EL (cell line): ENCODE measurements at regions not wholly inside any gene's neighbourhood (a gene's known extent, or its start where the extent isn't known, plus 50 kb on each side); places are given as distances from the start of the nearest gene placed in this dataset.

ENCODE experiments used
- DNase-seq: peaks from one replicate; pipeline ENCODE4 v3.0.0-alpha.2; 2016

- DNase-seq, result no peak
Measured at GRCh38 chr10:36277459-36277858, 635.4 kb upstream of the FZD8 start.

DNA sequence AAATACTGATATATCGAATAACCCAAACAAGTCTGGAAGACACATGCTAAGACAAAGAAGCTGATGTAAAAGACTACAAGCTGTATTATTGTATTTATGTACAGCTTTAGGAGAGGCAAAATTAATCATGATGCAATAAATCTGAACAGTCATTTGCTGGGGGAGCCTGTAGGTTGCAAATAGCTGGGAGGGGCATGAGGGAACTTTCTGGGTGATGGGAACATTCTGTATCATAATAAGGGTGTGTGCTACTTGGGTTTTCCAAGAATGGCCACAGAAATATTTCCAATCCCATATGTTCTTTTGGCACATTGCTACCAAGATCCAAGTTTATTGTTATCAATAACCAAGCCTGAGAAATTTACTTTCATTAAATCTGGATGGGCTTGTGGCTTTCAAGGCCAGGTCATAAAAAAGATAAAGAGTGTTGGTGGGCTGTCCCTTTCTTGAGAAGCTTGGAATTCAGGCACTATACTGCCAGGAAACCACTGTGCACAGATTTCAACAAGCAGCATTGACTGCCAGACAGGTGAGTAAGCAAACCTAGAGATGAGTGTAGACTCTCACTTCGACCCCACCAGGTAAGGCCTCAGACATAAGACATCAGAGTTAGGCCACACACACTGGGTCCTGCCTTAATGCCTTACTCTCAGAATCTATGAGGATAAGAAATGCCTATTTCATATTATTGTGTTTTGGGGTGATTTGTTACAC lies 629.7 kb upstream of the FZD8 start:
- DNase-seq, result no peak

DNA sequence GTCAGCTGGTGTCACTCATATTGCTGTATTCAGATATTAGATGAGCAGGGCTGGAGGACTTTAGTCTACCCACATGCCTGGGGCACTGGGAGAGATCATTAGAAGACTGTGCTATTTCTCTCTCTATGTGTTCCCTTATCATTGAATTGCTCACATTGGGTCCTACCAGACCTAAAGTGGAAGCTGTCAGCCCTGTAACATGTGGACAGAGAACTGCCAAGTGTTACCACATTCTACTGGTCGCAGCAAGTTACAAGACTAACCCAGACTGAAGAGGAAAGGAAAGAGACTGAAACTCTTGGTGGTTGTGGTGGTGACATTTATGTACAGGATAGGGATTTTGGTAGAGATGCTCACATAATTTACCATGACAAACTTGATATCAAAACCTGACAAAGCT lies 627.1 kb upstream of the FZD8 start:
- DNase-seq, result no peak

DNA sequence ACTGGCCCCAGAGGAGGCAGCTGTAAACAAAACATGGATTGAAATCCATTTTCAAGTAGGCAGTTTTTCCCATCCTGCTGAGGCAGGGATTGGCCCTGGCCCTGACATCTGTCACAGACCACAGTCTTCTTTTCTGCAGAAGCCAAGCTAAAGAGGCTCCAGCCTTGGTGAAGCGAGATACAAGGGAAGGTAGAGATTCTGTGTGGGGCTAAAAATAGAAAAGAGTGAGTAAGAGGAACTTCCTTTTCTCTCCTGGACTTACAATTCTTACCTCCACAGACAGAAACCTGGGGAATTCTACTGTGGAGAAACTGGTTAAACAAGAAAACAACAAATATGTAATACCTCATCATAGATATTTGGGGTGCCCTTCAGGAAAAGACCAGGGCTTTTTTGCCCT lies 624.8 kb upstream of the FZD8 start:
- no peak for DNase-seq

- DNase-seq, result no peak
Measured at GRCh38 chr10:36265741-36266140, 623.6 kb upstream of the FZD8 start.

DNA sequence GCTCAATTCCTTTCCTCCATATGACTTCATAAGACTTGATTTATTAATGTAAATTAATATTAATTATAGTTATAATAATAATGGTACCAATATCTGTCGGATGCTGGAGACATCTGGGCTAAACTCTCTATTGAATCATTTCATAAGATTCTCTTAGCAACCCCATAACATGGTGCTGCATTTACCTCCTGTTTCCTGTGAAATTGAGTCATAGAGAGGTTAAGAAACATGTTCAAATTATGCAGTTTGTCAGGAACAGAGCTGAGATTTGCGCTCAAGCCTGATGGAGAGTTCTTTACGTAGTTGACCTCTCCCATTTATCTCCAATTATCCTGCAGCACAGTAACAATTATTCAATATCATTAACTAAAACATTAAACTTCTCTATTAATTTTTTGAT lies 621.8 kb upstream of the FZD8 start:
- DNase-seq, result no peak

- DNase-seq, result peak; percentile 3
Measured at GRCh38 chr10:36256948-36257356, 614.9 kb upstream of the FZD8 start.

DNA sequence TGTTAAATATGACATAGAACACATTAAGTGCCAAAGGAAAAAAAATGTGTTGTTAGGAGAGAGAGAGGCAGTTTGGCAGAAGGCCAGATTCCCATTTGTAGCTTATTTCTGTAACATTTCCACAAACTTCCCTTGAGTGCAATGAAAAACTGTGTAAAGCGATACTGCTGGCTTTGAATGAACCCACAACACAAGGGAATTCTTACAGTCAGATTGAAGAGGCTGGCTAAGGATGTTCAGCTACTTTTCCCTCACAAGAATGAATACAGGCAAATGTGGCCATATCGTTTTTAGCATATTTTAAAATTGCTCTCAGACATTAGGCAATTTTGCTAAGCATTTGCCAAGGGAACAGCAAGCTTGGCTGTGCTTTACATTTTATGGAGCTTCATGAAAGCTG lies 614.1 kb upstream of the FZD8 start:
- no peak for DNase-seq

DNA sequence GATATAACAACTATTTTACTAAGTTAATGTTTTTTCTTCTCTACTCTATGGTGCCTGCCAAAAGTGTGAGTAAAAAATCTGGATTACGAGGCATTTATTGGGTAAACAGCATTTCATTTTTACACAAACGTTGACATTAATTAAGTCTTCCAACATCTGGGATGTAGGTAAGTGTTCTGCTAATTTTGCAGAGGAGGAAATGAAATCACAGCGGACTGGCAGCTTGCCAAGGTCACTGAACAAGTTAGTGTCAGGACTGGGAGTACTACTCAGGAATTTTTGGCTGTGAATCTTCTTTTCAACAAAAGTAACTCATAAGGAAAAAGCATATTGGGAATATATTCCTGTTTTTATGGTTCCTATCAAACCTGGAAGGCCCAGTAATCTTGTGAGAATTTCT lies 612.1 kb upstream of the FZD8 start:
- peak; percentile 20 for DNase-seq

DNA sequence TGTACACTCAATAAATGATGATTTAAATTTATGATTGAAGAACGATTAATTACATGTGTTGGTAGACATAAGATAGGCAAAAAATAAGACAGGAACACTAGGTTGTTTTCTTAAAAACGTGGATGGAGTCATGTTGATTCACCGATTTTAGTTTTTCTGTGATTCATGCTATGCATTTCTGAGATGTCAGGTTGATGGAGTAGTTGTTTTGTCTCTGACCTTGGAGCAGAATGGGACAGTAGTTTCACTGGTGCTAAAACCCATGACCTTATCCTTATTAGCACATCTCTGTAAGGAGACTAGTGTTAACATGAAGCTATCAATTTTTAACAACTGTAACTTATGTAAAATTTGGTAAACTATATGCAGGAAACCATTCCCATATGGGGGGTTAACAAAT lies 611.6 kb upstream of the FZD8 start:
- no peak for DNase-seq

DNA sequence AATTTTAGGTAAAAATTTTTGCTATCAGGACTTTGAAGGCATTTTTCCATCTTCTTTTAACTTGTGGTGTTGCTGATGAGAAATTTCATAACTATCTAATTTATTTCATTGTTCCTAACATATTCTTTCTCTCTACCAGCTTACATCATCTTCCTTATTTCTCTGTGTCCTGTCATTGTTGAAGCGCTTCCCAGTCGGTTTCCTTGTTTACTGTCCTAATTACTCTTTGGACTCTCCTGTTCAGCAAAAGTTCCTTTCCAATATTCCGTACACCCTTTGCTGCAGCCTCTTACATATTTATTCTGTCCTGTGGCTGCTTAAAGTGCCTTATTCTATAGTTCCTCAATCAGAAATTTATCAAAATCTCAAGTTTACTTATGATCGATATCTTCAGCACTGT lies 609.0 kb upstream of the FZD8 start:
- no peak for DNase-seq

- no peak for DNase-seq
Measured at GRCh38 chr10:36248304-36248981, 606.3 kb upstream of the FZD8 start.

GRCh38 chr10:36247478-36247877 lies 605.4 kb upstream of the FZD8 start:
- no peak for DNase-seq

DNA sequence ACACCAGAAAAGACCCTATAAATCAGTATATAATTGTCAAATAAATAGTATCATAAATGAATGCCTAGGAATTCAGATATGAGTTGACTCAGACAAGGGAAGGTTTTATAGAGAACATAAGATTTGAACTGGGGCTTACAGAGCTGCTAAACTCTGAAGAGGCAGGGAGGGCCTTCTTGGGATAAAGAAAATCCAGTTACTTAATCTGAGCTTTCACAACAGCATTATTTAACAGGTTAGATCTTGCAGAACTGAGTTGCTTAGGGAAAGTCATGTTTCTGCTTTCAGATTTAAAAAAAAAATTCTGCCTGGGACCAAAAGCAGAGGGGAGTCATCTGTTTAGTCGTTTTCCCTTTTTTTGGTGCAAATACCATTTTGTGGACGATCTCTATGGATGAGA lies 594.8 kb upstream of the FZD8 start:
- DNase-seq, result no peak

DNA sequence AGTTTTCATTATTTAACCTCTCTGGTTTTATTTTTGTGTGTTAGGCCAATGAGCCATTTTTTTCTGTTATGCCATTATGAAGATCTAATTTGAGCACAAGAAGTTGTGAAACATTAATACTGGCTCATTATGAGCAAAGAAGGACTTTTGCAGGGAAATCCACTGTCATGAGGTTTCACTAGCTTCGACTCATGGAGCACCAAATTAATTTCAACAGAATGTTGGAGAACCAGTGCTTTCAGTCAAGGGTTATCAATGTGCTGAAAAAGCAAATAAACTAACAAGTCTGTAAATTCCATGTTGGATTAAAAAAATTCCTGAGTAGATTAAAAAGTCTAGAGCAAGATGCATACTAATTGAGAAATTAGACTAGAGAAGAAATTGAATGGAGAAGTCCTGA lies 594.2 kb upstream of the FZD8 start:
- no peak for DNase-seq

GRCh38 chr10:36232935-36233334 lies 590.8 kb upstream of the FZD8 start:
- no peak for DNase-seq

DNA sequence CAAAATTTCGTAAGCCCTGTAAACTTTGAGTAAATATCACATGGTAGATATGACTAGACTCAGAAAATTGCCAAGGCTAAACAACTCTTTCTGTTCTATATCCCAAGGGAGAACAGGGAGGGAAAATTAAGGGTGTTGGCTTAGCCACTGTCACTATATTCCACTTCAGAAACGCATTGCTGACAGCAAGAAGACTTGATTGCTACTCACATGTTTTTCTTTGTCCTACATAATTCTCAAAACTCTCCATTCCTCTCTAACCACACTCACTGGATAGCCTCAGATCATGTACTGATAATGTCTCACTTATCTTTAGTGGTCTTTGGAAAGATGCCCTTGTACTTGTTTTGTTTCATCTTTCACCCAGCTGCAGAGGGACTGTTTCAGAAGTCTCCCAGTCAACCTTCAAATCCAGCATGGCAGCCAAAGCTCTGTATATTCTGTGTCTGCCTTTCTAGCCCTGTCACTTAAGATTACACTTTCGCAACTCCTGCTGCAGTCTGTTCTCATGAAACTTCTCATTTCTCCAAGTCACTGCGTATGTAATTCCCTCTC lies 582.4 kb upstream of the FZD8 start:
- DNase-seq, result no peak

GRCh38 chr10:36221101-36221500 lies 579.0 kb upstream of the FZD8 start:
- DNase-seq, result no peak

DNA sequence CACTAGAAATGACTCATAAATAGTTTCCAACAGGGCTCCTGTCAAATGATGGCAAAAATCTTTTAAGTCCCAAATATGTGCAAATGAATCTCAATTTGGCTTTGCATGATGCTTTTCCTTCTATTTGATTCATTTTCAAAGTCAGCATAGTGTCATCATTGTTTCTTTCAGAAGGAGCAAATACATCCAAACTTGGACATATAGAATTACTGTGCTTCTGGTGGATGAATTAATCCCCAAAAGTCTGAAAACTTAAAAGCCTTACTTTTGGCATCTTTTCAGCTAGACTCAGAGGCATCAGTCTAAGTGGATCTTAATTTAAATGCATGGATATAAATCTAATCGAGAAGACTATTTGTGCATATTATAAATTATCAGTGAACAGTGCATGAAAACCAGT lies 578.1 kb upstream of the FZD8 start:
- no peak for DNase-seq

DNA sequence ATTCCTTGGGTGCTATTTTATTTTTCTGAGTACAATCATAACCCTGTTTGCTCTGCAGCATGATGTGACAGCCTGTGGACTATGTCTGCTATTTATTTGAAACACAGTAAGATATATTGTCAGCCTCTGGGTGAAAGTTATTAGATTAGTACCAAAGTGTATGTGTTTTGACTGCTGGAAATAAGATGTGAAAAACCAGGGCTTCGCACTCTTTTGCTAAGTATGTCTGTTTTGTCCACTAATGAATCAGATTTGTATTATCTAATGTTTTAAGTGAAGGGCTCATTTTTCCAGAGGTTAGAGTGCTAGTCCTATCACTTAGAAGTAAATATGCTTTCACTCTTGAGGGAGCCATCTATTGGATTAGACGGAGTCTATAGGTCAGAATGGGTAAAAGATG lies 569.8 kb upstream of the FZD8 start:
- no peak for DNase-seq

- no peak for DNase-seq
Measured at GRCh38 chr10:36209480-36209879, 567.4 kb upstream of the FZD8 start.

- no peak for DNase-seq
Measured at GRCh38 chr10:36202881-36203280, 560.8 kb upstream of the FZD8 start.

GRCh38 chr10:36200577-36200976 lies 558.5 kb upstream of the FZD8 start:
- DNase-seq, result no peak

- DNase-seq, result no peak
Measured at GRCh38 chr10:36198322-36198721, 556.2 kb upstream of the FZD8 start.

GRCh38 chr10:36195364-36195763 lies 553.3 kb upstream of the FZD8 start:
- DNase-seq, result no peak
